B cell (primary cell): ENCODE measurements at regions not wholly inside any gene's neighbourhood (a gene's known extent, or its start where the extent isn't known, plus 50 kb on each side); places are given as distances from the start of the nearest gene placed in this dataset.

Experiments used
- ATAC-seq: fragments of 200-7000 bp; cut with Tn5 transposase; one replicate; pipeline ENCODE4 v1.10.0; 2021; ENCODE audit warnings: low read depth, mild to moderate bottlenecking, moderate number of reproducible peaks, moderate library complexity
- CTCF ChIA-PET: fragments of 350-600 bp; sonication (Branson Sonifier 250); formaldehyde crosslinking; loops from one replicate; lab custom pipeline; 2021; ENCODE audit warnings: antibody characterized with exemption, inconsistent platforms; lab: Charles Lee
- POLR2A ChIA-PET: fragments of 350-600 bp; sonication (Branson Sonifier 250); formaldehyde crosslinking; loops from one replicate; lab custom pipeline; 2021; ENCODE audit warnings: antibody characterized with exemption; lab: Charles Lee
- DNase-seq: peaks from one replicate; pipeline ENCODE4 v3.0.0; 2013
- H2AFZ ChIP-seq: 2 replicates; pipeline ENCODE4 v1.6.1; 2012; ENCODE audit warnings: mild to moderate bottlenecking, low read depth, low read length; ENCODE audit not compliant: insufficient read depth, poor library complexity, severe bottlenecking
- H3K27ac ChIP-seq, 2 donors: 1 replicate in 1 of 2; 2 replicates in 1 of 2; pipeline ENCODE4 v1.5.1; 2012 to 2013; ENCODE audit warnings: low read length in 2 of 2, mild to moderate bottlenecking in 2 of 2, moderate library complexity in 1 of 2
- H3K27me3 ChIP-seq, 4 experiments: fragments of 200-600 bp in 1 of 4; sonication (generic) in 1 of 4; replicated peaks in 1 of 4; 1 replicate in 2 of 4; 2 replicates in 2 of 4; pipeline versions ENCODE4 v1.6.1 to v1.7.0; 2013 to 2016; ENCODE audit warnings: low read length in 3 of 4, mild to moderate bottlenecking in 2 of 4, mixed read lengths in 1 of 4, moderate library complexity in 1 of 4; ENCODE audit not compliant: insufficient read depth in 4 of 4, control insufficient read depth in 3 of 4; ENCODE audit errors: control extremely low read depth in 1 of 4
- H3K36me3 ChIP-seq, 2 experiments: replicated peaks in 1 of 2; 1 replicate in 1 of 2; 2 replicates in 1 of 2; pipeline versions ENCODE4 v1.6.1 to v1.7.1; 2013; ENCODE audit warnings: low read length in 1 of 2; ENCODE audit not compliant: insufficient read depth in 2 of 2, control insufficient read depth in 1 of 2; ENCODE audit errors: control extremely low read depth in 1 of 2, extremely low read depth in 1 of 2
- H3K4me1 ChIP-seq, 2 donors: fragments of 200-600 bp in 1 of 2; sonication (generic) in 1 of 2; 1 replicate in 1 of 2; 2 replicates in 1 of 2; pipeline versions ENCODE4 v1.5.1 to v1.6.1; 2013 to 2017; ENCODE audit warnings: low read length in 2 of 2; ENCODE audit not compliant: control insufficient read depth in 2 of 2, insufficient read depth in 2 of 2
- H3K4me2 ChIP-seq: replicated peaks from 2 replicates; pipeline ENCODE3; 2012; ENCODE audit warnings: mild to moderate bottlenecking, low read depth, low read length; ENCODE audit not compliant: poor library complexity, severe bottlenecking
- H3K4me3 ChIP-seq, 5 experiments: fragments of 200-600 bp in 1 of 5; sonication (generic) in 1 of 5; 1 replicate in 3 of 5; 2 replicates in 2 of 5; pipeline versions ENCODE4 v1.5.1 to v1.7.0; 2011 to 2016; ENCODE audit warnings: low read length in 4 of 5, mild to moderate bottlenecking in 4 of 5, low read depth in 2 of 5, control low read depth in 1 of 5, moderate library complexity in 1 of 5; ENCODE audit not compliant: insufficient read depth in 1 of 5; ENCODE audit errors: control extremely low read depth in 1 of 5, extremely low read depth in 1 of 5
- H3K79me2 ChIP-seq: fragments of 200-600 bp; sonication (generic); one replicate; pipeline ENCODE4 v1.6.0; 2016; ENCODE audit warnings: low read length; ENCODE audit not compliant: control insufficient read depth, insufficient read depth
- H3K9ac ChIP-seq: fragments of 200-600 bp; sonication (generic); 2 replicates; pipeline ENCODE4 v1.6.1; 2017; ENCODE audit warnings: mild to moderate bottlenecking, low read length, moderate library complexity
- H3K9me3 ChIP-seq, 3 donors: one replicate each; pipeline versions ENCODE4 v1.6.1 to v1.7.1; 2013; ENCODE audit warnings: low read length in 2 of 3; ENCODE audit not compliant: control insufficient read depth in 2 of 3, insufficient read depth in 1 of 3; ENCODE audit errors: control extremely low read depth in 1 of 3
- H4K20me1 ChIP-seq: 2 replicates; pipeline ENCODE4 v1.6.0; 2012; ENCODE audit warnings: mild to moderate bottlenecking, low read length; ENCODE audit not compliant: insufficient read depth, control insufficient read depth, poor library complexity, severe bottlenecking
- H3K27ac Mint-ChIP-seq: one replicate; pipeline ENCODE4 v1.8.0; 2021; ENCODE audit warnings: mixed read lengths
- H3K27me3 Mint-ChIP-seq: one replicate; pipeline ENCODE4 v1.8.0; 2021; ENCODE audit warnings: mixed read lengths
- H3K4me1 Mint-ChIP-seq: one replicate; pipeline ENCODE4 v1.8.0; 2021; ENCODE audit warnings: mixed read lengths
- H3K4me3 Mint-ChIP-seq: one replicate; pipeline ENCODE4 v1.8.0; 2021; ENCODE audit warnings: mixed read lengths
- H3K9me3 Mint-ChIP-seq: one replicate; pipeline ENCODE4 v1.8.0; 2022; ENCODE audit warnings: mixed read lengths; ENCODE audit not compliant: insufficient read depth
- CTCF ChIP-seq: fragments of 200-600 bp; IDR thresholded peaks from one replicate; pipeline ENCODE4 v1.8.0; 2022; ENCODE audit warnings: antibody characterized with exemption, mild to moderate bottlenecking
- EZH2 ChIP-seq: IDR thresholded peaks from 2 replicates; pipeline ENCODE4 v1.6.1; 2012; ENCODE audit warnings: borderline replicate concordance, low read depth, mild to moderate bottlenecking, moderate library complexity, low read length; ENCODE audit not compliant: insufficient read depth, poor library complexity, severe bottlenecking
- WGBS: methylation state at CpG from one replicate; pipeline ENCODE4 v1.1.5; 2013; ENCODE audit warnings: missing lambda C conversion rate; ENCODE audit not compliant: insufficient coverage; 5-methylcytosine and 5-hydroxymethylcytosine counted together
- intact Hi-C: fragments of 100-400 bp; cut with micrococcal nuclease; formaldehyde crosslinking; loops from one replicate; pipeline ENCODE4 v1.10.0; 2022

- intact Hi-C loops = loop anchor here (5.0 kb wide), 1 partner anchor 613 kb away; no protein-coding TSS in a partner anchor
- peaks cover 9% of the 10 kb centered on the region for H3K27me3 Mint-ChIP-seq
Observed at GRCh38 chr2:238970553-238971081, 122.7 kb downstream of the TWIST2 start.

More at GRCh38 chr2:238970553-238971081, 122.7 kb downstream of the TWIST2 start:
- Histone ChIP-seq H3K4me3 (no peak overlapping the region), H3K4me2 (no peak overlapping the region), H2AFZ (no peak overlapping the region), H3K36me3 (no peaks in the 10 kb centered on the region), H3K27me3 (peaks cover 0 to 21% (median 1%) of the 10 kb centered on the region in 4 experiments), H3K9ac (no peak overlapping the region), H3K9me3 (peaks cover 0 to 14% (median 5%) of the 10 kb centered on the region in 3 donors), H3K4me1 (no peaks in the 10 kb centered on the region), H3K27ac (no peak overlapping the region), H3K79me2 (no peaks in the 10 kb centered on the region), H4K20me1 (no peaks in the 10 kb centered on the region)
- ATAC-seq (peak; percentile 43), DNase-seq (peak; percentile 56)
- no peaks in the 10 kb centered on the region for H3K4me1 Mint-ChIP-seq
- ChIA-PET POLR2A (no interaction called here), CTCF (no interaction called here)
- peaks cover 7% of the 10 kb centered on the region for H3K9me3 Mint-ChIP-seq
- no peak overlapping the region for H3K27ac Mint-ChIP-seq
- no peak overlapping the region for H3K4me3 Mint-ChIP-seq
- WGBS = 36% methylated on average over 9 of the region's 9 CpGs
- TF ChIP-seq EZH2 = no peak
- peak; percentile 95 for TF ChIP-seq CTCF
